OCI-LY1 (cell line): ENCODE measurements at regions not wholly inside any gene's neighbourhood (a gene's known extent, or its start where the extent isn't known, plus 50 kb on each side); places are given as distances from the start of the nearest gene placed in this dataset.

Experiments used
- H2AFZ ChIP-seq: fragments of 200-600 bp; sonication (generic), shearing (Covaris generic); 2 replicates; pipeline ENCODE4 v1.6.0; 2014; ENCODE audit warnings: antibody characterized with exemption, mild to moderate bottlenecking, low read length
- H3F3A ChIP-seq: fragments of 200-600 bp; sonication (generic), shearing (Covaris generic); 2 replicates; pipeline ENCODE4 v1.6.0; 2014; ENCODE audit warnings: mild to moderate bottlenecking, antibody characterized with exemption, low read length, moderate library complexity; ENCODE audit not compliant: insufficient read depth
- H3K27ac ChIP-seq: fragments of 200-600 bp; sonication (generic); 2 replicates; pipeline ENCODE4 v1.5.1; 2014; ENCODE audit warnings: low read length, mixed run types, mild to moderate bottlenecking, low read depth; ENCODE audit not compliant: poor library complexity, severe bottlenecking
- H3K27me3 ChIP-seq: fragments of 200-600 bp; sonication (generic); 2 replicates; pipeline ENCODE4 v1.6.0; 2014; ENCODE audit warnings: antibody characterized with exemption, mild to moderate bottlenecking, low read length, moderate library complexity; ENCODE audit not compliant: insufficient read depth
- H3K36me3 ChIP-seq: fragments of 200-600 bp; sonication (generic); 2 replicates; pipeline ENCODE4 v1.6.1; 2014; ENCODE audit warnings: mild to moderate bottlenecking, antibody characterized with exemption, low read length, moderate library complexity, mixed read lengths; ENCODE audit not compliant: insufficient read depth
- H3K4me1 ChIP-seq: fragments of 200-600 bp; sonication (generic); 2 replicates; pipeline ENCODE4 v1.5.1; 2014; ENCODE audit warnings: mild to moderate bottlenecking, low read length, moderate library complexity; ENCODE audit not compliant: insufficient read depth, severe bottlenecking
- H3K4me2 ChIP-seq: fragments of 200-600 bp; sonication (generic), shearing (Covaris generic); 2 replicates; pipeline ENCODE4 v1.6.1; 2014; ENCODE audit warnings: low read length
- H3K4me3 ChIP-seq: fragments of 200-600 bp; sonication (generic); 2 replicates; pipeline ENCODE4 v1.5.1; 2014; ENCODE audit warnings: low read length, low read depth, mild to moderate bottlenecking, mixed read lengths; ENCODE audit not compliant: poor library complexity, severe bottlenecking
- H3K79me2 ChIP-seq: fragments of 200-600 bp; shearing (Covaris generic); 2 replicates; pipeline ENCODE4 v1.6.1; 2016; ENCODE audit warnings: mixed run types, low read length, mixed read lengths; ENCODE audit not compliant: insufficient read depth
- H3K9ac ChIP-seq: fragments of 200-600 bp; sonication (generic), shearing (Covaris generic); 2 replicates; pipeline ENCODE4 v1.6.1; 2014; ENCODE audit warnings: mild to moderate bottlenecking, low read length, mixed read lengths
- H3K9me2 ChIP-seq: fragments of 200-600 bp; sonication (generic), shearing (Covaris generic); 2 replicates; pipeline ENCODE4 v1.6.1; 2014; ENCODE audit warnings: low read depth, mild to moderate bottlenecking, low read length, mixed read lengths
- H3K9me3 ChIP-seq: fragments of 200-600 bp; shearing (Covaris generic); 2 replicates; pipeline ENCODE4 v1.6.1; 2014; ENCODE audit warnings: low read length, mixed read lengths
- H4K20me1 ChIP-seq: fragments of 200-600 bp; sonication (generic), shearing (Covaris generic); 2 replicates; pipeline ENCODE4 v1.6.0; 2016; ENCODE audit warnings: mild to moderate bottlenecking, low read length; ENCODE audit not compliant: insufficient read depth
- CTCF ChIP-seq: fragments of 200-600 bp; sonication (generic), shearing (Covaris generic); IDR thresholded peaks from 2 replicates; pipeline ENCODE4 v1.5.1; 2017; ENCODE audit warnings: mild to moderate bottlenecking, antibody characterized with exemption, low read length, moderate library complexity, mixed read lengths
- EZH2 ChIP-seq: fragments of 200-600 bp; sonication (generic), shearing (Covaris generic); IDR thresholded peaks from 2 replicates; pipeline ENCODE4 v1.8.0; 2017; ENCODE audit warnings: borderline replicate concordance, mixed run types, mild to moderate bottlenecking, antibody characterized with exemption, low read length, moderate library complexity, mixed read lengths

- H3K4me3 ChIP-seq = no peak overlapping the region
- H3K27me3 ChIP-seq = no peaks in the 10 kb centered on the region
- H3K36me3 ChIP-seq = no peaks in the 10 kb centered on the region
- TF ChIP-seq EZH2 (no peak), CTCF (no peak)
- no peak overlapping the region for H3K9ac ChIP-seq
- no peaks in the 10 kb centered on the region for H3K9me2 ChIP-seq
- H3K4me2 ChIP-seq = no peak overlapping the region
- H3K79me2 ChIP-seq = no peaks in the 10 kb centered on the region
- no peak overlapping the region for H3K27ac ChIP-seq
- no peak overlapping the region for H2AFZ ChIP-seq
- H3K4me1 ChIP-seq = no peaks in the 10 kb centered on the region
- no peaks in the 10 kb centered on the region for H4K20me1 ChIP-seq
- H3K9me3 ChIP-seq = no peaks in the 10 kb centered on the region
- no peaks in the 10 kb centered on the region for H3F3A ChIP-seq
These were observed 618.2 kb upstream of the FRG1 start for GRCh38 chr4:189322426-189322825.

- Histone ChIP-seq H3K36me3 (no peaks in the 10 kb centered on the region), H4K20me1 (no peaks in the 10 kb centered on the region), H3K4me3 (no peak overlapping the region), H3K9me3 (no peaks in the 10 kb centered on the region), H2AFZ (no peak overlapping the region), H3K79me2 (no peaks in the 10 kb centered on the region), H3K4me2 (no peak overlapping the region), H3K4me1 (no peaks in the 10 kb centered on the region), H3F3A (no peaks in the 10 kb centered on the region), H3K9ac (no peak overlapping the region), H3K27ac (no peak overlapping the region), H3K27me3 (no peaks in the 10 kb centered on the region), H3K9me2 (no peaks in the 10 kb centered on the region)
- TF ChIP-seq EZH2 (no peak), CTCF (no peak)
These were observed 598.8 kb upstream of the FRG1 start for GRCh38 chr4:189341881-189342280.

- Histone ChIP-seq H3K9me2 (no peaks in the 10 kb centered on the region), H2AFZ (no peak overlapping the region), H3K27ac (no peak overlapping the region), H3K27me3 (no peaks in the 10 kb centered on the region), H3K79me2 (no peaks in the 10 kb centered on the region), H3K9ac (no peak overlapping the region), H3K4me3 (no peak overlapping the region), H3K9me3 (no peaks in the 10 kb centered on the region), H3F3A (no peaks in the 10 kb centered on the region), H3K4me1 (no peaks in the 10 kb centered on the region), H3K36me3 (no peaks in the 10 kb centered on the region), H4K20me1 (no peaks in the 10 kb centered on the region), H3K4me2 (no peak overlapping the region)
- TF ChIP-seq CTCF (no peak), EZH2 (no peak)
These were observed 585.1 kb upstream of the FRG1 start for GRCh38 chr4:189355590-189355989.
